Skin of body (tissue), 1 donor: ENCODE measurements at regions not wholly inside any gene's neighbourhood (a gene's known extent, or its start where the extent isn't known, plus 50 kb on each side); places are given as distances from the start of the nearest gene placed in this dataset.
"Not testable (repeated sequence)": the region's sequence is repeated elsewhere in the genome, so short reads cannot be mapped to it uniquely, and the experiment has no call there.

Experiments used
- DNase-seq: peaks from one replicate; lab custom pipeline; 2025; lab: John Stamatoyannopoulos, UW

DNA sequence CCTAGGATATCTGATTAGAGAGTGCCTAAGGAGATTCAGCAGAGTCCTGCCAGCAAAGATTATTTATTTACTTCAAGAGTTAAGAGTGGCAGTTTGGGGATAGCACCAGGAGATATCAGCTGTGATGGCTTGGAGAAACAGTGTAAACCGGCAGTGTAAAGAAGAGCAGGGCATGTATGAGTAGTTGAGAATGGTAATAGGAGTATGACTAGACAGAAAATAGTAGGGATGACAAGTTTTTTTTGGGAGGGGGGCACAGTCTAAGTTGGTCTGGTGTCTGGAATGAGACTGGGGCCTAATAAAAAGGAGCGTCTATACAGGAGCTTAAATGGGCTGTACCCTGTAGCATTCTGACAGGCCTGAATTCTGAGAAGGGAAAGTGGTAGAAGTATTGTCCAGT, 181.8 kb upstream of the TRPC7 start:
- not testable (repeated sequence) for DNase-seq

DNA sequence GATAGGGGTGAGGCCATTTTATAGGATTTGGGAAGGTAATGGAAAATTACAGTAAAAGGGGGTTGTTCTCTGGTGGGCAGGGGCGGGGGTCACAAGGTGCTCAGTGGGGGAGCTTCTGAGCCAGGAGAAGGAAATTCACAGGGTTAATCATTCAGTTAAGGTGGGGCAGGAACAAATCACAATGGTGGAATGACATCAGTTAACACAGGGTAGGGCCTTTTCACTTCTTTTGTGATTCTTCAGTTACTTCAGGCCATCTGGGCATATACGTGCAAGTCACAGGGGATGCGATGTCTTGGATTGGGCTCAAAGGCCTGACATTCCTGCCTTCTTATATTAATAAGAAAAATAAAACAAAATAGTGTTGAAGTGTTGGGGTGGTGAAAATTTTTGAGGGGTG, 181.1 kb upstream of the TRPC7 start:
- not testable (repeated sequence) for DNase-seq

- not testable (repeated sequence) for DNase-seq
These were observed 179.7 kb upstream of the TRPC7 start for GRCh38 chr5:136545031-136545430.

GRCh38 chr5:136538534-136538933, 173.2 kb upstream of the TRPC7 start:
- DNase-seq, result no peak

- DNase-seq, result no peak
These were observed 163.7 kb upstream of the TRPC7 start for GRCh38 chr5:136529081-136529480.

DNA sequence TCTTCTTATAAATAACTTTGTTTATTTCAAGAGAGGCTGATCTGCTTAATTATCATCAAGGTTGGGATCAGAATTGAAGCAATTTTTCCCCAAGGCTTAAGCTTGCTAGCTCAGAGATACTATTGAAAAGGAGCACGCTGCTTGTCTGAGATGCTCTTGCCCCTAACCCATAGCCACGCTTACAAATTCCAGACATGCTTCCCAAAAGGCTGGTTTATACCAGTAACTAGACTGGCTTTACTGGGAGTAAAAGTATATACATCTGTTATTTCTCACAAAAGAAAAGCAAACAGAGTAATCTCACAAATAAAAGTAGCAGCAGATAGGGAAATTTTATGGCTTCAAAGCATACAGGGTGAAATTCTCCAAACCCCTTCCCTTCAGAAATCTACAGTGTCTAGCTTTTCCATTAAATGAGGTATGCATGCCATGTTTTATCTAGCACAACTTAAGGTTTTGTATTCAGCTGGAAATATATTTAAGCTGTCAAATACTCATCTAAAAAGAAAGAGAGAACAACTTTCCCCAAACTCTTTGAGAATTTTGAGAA, 163.2 kb upstream of the TRPC7 start:
- DNase-seq, result no peak

DNA sequence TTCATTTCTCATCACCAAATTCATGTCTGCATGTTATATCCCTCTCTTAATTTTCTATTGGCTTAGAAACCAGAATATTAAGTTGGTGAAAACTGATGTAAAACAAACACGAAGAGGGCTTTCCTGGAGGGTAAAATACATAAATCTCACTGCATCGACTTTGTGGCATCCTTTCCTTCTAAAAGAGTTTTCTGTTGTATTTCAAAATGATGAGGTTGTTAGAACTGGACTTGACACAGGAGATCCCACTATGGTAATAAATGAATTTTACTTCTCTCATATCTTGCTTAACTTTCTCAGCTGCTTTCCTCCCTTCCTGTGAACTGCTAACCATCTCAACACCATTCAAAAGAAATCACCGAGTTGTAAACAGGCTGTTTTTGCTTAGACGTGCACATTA, 162.0 kb upstream of the TRPC7 start:
- no peak for DNase-seq

DNA sequence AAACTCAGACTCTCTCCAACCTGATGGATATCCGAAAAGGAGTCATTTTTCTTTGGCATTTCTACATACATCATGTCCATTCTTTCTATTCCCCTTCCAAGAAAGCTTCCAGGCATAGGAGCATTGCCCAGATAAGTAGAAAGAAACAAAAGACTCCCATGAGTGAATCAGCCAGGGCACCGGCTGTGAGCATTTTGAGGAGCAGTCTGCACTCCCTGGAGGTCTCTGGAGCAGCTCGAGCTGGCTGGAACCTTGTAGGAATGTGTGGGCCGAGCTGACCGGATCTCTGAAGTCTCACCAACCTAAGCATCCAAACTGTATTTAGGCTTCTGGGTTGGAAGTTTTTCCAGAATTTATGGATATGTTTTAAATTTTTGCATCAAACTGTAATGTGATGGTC, 161.4 kb upstream of the TRPC7 start:
- DNase-seq, result no peak

GRCh38 chr5:136526021-136526420, 160.7 kb upstream of the TRPC7 start:
- DNase-seq, result no peak

GRCh38 chr5:136525597-136525996, 160.3 kb upstream of the TRPC7 start:
- DNase-seq, result no peak

GRCh38 chr5:136522217-136522956, 157.0 kb upstream of the TRPC7 start:
- no peak for DNase-seq

GRCh38 chr5:136521696-136522095, 156.4 kb upstream of the TRPC7 start:
- no peak for DNase-seq

GRCh38 chr5:136518814-136519213, 153.5 kb upstream of the TRPC7 start:
- no peak for DNase-seq

GRCh38 chr5:136518174-136518573, 152.8 kb upstream of the TRPC7 start:
- DNase-seq, result no peak

DNA sequence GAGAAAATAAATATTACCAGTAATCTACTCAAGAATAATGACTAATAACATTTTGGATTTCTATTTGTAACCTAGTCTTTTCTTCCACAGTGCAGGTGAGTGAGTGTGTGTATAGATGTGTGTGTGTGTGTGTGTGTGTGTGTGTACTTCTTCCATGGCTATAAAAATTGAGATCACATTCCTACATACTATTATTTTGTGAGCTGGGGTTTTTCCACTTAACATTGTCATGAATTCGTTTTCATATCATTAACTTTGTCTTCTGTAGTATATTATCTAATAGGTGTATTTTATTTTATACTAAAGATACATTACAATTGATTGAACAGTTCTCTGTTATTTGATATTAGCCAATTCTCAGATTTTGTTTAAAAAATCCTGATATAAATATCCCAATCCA, 152.4 kb upstream of the TRPC7 start:
- DNase-seq, result no peak

DNA sequence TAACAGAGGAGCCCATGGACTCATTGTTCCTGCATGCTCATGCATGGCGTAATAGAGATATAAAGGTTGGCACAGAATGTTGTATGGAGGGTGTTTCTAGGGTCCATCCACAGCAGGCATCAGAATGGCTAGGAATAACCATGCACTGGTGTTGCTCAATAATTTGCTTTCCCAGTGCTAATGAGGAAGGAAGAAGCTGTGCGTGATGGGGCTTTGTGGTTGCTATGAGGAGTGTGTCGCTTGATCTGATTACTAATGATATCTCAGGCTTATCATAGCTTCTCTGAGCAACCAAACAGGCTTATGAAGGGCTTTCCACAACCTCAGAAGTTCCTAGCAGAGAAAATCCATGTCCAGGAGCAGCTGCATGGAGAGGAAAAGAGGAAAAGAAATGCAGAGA, 151.3 kb upstream of the TRPC7 start:
- no peak for DNase-seq

- no peak for DNase-seq
These were observed 148.1 kb upstream of the TRPC7 start for GRCh38 chr5:136513430-136513829.

DNA sequence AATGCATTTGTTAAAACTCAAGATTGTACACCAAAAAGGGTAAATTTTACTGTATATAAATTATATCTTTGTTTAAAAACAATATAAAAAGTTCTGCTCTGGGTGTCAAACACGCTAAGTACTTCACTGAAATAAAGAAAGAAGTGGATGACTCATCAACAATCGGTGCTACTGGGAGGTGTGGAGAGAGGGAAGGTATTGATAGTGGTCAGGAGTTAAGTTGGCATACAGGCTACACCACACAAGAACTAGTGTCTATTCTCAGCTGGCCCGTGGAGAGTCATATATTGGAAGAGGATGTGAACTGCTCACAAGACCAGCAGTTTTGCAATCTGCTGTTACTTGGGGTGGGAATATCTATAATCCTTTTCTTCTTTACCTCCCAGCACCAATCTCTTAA, 145.7 kb upstream of the TRPC7 start:
- no peak for DNase-seq

- DNase-seq, result no peak
These were observed 145.1 kb upstream of the TRPC7 start for GRCh38 chr5:136510481-136510880.

DNA sequence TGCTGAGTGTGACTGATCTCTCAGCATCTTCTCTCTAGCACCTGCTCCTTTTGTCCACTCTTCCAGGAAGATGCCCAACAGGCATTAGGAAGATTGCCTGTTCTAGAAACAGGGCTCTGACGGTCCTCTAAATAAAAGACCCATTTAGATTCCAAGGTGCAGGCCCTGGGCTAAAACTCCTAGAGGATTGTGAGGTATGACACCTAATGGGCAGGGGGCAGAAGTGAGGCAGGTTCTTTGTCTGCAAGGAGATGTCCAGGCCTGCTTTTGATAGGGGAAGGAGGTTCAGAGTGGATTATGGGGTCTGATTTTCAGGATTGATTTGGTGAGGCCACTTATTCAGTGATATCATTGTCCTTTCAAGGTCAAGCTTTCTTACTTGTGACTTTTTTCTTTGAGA, 140.8 kb upstream of the TRPC7 start:
- DNase-seq, result no peak

GRCh38 chr5:136501133-136501532, 135.8 kb upstream of the TRPC7 start:
- DNase-seq, result no peak

- DNase-seq, result no peak
These were observed 127.2 kb upstream of the TRPC7 start for GRCh38 chr5:136492587-136492986.

DNA sequence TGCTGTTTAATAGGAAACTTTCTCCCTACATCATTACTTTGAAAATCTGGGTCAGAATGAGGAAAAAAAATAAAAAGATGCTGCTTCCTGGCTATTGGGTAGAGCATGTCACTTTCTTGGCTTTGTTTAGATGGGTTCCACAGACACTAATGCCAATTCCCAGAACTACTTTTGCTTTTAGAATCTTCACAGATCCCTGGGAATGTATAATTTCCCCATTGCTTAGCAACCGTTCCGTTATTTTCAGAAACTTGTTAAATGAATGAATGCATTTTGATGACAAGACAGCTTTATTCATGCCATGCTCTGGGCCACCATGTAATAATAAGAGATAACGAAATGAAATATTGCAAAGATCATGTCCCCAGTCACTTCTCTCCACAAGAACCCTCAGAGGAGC, 126.5 kb upstream of the TRPC7 start:
- no peak for DNase-seq
